Body of pancreas (tissue), 4 donors: ENCODE measurements at regions not wholly inside any gene's neighbourhood (a gene's known extent, or its start where the extent isn't known, plus 50 kb on each side); places are given as distances from the start of the nearest gene placed in this dataset.

Experiments used
- CTCF ChIP-seq, 7 experiments: fragments of 450-650 bp in 4 of 7; fragments of 200-600 bp in 3 of 7; sonication (generic) in 3 of 7; IDR thresholded peaks; one replicate each; pipeline ENCODE4 v1.5.1; 2016 to 2019; ENCODE audit warnings: antibody characterized with exemption in 7 of 7
- POLR2A ChIP-seq, 3 donors: fragments of 450-650 bp; IDR thresholded peaks; one replicate each; pipeline ENCODE4 v1.6.1; 2016; ENCODE audit warnings: antibody characterized with exemption in 3 of 3, mild to moderate bottlenecking in 2 of 3

- TF ChIP-seq CTCF (IDR thresholded peaks at IDR 0.05): no peak
- no peak for TF ChIP-seq POLR2A (IDR thresholded peaks at IDR 0.05)
Observed at GRCh38 chr5:9699681-9700080, 69.5 kb upstream of the TAS2R1 start.
